HG02870 (cell line): ENCODE measurements at regions not wholly inside any gene's neighbourhood (a gene's known extent, or its start where the extent isn't known, plus 50 kb on each side); places are given as distances from the start of the nearest gene placed in this dataset.

Source experiments
- ATAC-seq: cut with Tn5 transposase; IDR thresholded peaks from one replicate; pipeline ENCODE4 v1.9.1; 2021; ENCODE audit warnings: mild to moderate bottlenecking, moderate library complexity; ENCODE audit not compliant: unreplicated experiment

DNA sequence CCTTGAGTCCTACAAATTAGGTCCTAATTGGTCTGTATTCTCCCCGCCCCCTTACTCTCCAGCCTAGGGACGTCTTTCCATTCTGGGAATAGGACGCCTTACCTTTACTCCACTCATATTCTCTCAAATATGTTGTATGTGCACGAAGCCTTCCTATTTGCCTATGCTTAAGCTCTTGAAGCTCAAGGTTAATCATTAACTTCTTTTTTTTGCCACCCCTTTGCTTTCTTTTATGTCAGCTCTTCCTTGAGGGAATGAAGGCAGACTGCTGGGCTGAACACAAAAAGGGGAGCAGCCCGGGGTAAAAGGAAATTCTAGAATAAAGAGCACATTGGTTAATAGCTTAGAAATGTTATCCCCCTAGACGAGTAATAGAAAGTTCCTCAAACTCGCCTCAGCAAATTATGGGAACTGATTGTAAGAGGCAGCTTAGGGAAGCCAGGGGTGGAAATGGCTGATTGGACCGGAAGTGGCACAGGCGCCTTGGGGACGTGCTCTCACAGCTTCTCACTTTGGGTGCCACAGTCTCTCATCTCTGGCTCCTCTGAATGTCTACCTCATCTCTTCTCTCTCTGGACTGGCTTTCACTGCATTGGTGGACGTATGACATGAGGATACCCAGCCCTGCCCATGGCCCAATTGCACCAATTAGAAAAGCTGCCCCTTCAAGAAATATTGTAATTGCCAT, 122.3 kb upstream of the IL12B start:
- no peak for ATAC-seq

DNA sequence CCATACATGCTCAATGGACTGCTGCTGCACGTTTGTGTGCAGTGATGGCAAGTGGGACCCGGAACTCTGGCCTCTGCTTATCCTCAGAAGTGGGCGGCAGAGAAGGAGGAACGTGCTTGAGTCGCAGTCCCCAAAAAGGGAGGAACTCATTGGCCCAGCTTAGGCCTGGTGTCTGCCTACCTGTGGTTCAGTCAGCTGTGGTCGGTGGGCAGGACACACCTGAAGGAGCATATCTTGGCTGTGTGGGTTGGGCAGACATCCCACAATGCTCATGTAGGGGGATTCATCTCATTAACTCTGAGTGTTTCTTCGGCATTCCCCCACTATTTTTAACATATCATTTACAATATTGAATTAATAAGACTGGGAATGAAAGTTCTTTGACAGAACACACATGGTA, 122.9 kb upstream of the IL12B start:
- no peak for ATAC-seq

DNA sequence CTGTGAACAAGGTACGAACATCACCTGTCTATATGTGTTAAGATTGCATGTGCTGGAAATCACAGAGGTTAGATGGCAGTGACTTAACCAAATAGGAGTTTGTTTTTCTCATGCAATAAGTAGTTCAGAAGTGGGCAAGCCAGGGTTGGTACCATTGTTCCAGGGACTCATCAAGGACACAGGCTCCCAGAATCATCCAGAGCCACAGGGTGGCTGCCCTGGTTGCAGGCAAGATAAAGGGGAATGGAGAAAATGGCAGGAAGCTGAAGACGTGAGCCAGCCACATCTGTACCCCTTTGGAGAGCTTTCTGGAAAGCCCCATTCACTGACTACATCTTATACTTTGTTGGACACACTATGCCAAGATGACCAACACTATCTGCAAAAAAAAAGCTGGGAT, 126.0 kb upstream of the IL12B start:
- peak; percentile 0 for ATAC-seq

DNA sequence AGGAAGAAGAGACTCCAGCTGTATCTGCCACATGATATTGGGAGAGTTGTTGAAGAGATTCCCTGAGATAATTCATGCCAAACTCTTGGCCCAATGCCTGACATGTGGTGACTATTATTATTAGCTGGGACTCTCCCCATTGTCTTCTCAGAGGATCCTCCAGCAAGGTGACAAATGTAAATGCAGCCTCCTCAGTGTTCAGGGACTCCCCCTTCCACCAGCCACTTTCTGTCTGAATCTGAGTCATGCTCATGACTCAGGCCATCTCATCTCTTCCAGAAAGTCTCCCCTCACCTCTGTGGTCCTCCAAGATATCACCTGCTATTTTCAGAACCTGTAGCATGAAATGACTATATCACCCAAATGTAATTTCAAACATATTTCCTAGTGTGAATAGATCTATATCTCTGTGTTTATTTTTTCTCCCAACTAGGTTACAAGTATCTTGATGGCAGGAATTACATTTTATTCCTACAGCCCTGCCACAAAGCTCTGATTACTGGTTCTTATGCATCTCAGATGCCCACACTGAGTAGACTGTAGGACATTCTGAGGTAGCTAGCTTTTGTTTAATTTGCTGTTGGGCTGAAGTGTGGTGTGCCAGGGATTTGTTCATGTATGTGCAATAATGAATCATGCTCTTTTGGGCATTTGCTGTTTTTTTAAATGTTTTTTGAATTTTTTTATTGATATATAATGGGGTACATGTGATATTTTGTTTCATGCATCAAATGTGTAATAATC, 126.6 kb upstream of the IL12B start:
- peak; percentile 89 for ATAC-seq

DNA sequence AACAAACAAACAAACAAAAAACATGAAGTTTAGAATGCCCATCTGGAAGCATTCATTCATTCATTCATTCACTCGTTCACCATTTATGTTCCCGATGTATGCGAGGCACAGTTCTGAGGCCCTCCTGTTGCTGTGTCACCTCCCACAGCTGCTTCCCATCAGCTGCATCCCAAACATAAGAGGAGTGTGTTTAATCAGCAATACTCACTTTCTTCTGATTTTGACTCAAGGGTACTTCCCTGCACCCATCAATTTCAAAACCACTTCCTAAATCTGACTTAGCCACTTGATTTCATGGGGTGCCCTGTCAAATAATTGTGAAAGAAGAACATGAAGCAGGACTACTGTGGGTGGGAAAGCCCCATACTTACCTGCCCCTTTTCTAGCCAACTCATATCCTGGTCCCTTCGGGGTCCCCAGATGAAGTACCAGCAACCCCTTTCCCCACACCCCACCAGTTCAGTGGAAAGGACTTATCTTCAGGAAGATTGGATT, 128.0 kb upstream of the IL12B start:
- ATAC-seq, result peak; percentile 42

DNA sequence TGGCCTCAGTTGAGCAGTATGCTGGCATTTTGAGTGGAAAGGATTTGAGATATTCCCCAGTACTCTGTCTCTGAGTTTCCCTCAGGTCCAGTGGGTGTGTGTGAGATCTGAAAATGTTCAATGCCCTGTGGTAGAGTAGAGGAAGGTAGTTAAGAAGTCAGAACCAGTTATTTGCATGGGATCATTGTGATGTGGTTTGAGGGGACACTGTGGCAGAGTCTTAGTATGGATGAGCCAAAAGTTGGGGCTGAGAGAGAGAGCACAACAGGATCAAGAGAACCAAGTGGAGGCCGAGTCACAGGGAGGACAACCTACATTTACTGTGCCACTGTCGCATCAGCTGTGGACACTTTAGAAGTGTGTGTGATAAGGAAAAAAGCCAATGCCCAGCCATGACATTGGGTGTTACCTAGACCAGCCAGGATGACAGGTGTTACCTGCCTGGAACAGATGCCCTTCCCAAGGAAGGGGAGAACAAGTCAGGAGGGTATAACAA, 128.9 kb upstream of the IL12B start:
- ATAC-seq, result no peak

DNA sequence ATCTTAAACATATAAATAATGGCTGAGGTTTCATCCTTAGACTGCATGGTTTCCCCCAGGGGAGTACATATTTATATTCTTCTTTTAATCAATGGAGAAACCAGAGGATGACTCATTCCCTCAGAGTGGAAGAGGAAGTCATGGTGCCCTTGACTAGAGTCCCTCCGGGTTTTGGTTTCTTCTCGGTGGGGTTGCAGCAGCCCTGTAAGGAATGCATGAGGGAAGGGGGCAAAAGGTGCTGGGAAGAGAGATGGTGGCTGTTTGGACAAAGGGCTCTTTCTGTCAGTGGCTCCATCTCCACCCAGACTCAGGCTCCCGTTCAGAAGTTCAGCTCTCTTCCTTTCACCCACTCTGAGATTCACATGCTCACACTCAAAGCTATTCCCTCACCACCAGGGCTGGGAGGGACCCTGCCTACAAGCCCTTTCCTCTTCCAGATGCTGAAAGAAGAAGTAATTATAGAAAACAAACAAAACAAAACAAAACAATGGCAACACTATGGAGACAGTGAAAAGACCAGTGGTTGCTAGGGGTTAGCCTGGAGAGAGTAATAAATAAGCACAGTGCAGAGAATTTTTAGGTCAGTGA, 129.8 kb upstream of the IL12B start:
- no peak for ATAC-seq

DNA sequence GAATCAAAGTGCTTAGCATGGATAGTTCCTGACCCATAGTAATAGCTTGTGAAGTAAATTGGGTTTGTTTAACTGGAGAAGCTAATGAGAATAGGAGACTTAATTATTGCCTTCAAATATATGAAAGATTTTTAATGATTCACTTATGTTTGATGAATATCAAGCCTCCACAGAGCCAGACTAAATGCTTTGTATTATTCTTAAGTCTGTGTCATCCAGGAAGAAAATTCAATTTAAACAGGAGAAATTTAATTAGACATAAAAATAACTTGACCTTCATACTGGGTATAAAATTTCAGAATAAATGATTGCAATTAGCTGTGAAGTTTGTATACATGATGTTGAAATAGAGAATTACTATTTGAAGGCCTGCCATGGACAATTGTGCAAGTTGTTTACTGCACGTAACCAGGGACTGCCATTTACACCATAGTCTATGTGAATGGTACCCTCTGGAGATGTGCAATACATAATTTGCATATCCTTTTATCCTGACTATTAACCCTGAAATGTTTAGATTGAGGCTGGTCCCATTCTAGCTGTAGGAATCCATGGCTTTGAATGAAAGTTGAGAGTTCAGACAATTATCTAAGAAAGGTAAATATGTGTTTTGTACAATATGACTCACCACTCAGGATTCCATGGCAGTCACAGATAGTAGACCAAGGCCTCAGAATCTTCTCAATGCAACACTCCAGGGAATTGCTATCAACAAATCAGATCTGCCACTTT, 133.5 kb upstream of the IL12B start:
- ATAC-seq, result no peak

DNA sequence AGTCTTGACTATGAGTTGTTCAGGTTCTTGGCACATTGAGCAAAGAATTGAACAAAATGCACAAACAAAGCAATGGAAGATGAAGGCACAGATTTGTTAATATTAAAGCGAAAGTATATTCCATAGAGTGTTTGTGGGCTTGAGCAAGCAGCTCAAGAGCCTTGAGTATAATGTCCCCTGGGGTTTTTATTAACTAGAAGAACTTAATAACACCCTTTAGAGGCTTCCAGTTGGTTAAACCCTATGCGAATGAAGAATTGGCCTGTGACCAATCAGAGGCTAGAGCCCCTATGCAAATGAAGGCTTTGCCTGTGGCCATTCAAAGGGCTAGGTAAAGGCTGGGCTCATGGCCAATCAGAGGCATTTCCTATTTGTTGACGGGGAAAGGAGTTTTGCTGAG, 135.3 kb upstream of the IL12B start:
- no peak for ATAC-seq

DNA sequence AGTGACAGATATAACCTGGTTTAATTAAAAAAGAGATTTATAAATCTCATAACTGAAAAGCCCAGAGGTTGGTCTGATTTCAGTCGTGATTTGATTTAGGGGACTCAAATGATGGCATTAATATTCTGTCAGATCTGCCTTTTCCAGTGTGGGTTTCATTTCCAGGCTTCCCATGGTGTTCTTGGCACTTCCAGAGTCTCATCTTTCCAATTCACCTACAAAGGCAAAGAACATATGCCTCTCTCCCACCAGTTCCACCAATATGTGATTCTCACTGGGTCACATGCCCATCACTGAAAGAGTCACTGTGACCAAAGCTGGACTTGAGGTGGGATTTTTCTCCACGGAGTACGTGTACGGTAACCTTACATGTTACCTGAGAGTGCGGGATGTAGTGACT, 137.4 kb upstream of the IL12B start:
- no peak for ATAC-seq

DNA sequence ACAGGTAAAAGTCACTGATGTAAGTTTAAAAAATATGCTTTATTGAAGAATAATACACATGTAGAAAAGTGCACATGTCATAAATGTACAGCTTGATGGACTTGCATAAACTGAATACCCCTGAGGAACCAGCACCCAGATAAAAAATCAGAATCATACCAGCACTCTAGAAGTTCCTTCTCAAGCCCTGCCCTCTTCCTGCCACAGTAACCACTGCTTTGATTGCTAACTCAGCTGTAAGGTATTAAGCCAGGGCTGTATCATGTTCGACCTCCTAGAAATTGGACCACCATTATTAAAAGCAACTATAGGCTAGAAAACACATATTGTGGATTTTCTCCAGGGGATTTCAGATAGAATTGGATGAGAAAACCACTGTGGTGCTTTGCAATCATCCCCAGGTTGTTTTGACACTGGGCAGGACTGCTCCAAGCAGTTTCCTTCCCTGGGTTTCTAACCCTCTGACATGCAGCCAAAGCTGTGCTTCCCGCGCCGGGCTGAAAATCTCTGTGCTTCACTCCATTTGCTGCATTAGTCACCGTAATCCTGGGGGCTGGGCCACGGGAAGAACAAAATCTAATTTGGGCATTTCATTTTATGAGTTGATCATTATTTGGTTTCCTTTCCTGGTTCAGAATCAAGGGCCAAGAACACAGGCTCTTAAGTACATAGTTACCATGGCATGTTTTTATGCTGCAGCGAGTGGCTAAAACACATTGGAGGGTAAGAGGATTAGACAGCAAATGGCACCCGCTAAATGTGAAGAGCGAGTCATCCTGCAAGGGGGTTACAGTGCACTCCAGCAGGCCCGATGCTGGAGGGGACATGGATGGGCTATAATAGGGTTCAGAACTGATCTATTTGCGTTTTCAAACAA, 139.4 kb upstream of the IL12B start:
- ATAC-seq, result no peak

DNA sequence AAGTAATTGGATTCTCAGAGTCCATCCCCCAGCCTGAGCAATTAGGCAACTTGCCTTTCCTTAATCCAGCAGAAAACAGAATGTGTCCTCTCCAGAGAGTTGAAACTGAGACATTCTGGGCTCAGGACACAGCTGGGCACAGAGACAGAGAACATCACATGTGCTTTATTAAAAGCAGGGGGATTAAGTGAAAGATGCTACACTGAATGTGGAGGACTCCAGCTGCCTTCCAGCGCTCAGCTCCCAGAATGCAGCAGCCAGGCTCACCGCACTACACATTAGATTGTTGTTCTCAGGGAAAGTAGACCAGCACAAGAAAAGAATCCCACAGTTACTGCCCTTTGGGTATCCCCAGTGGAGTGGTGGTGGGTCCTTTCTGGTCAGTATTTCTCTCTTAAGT, 141.6 kb upstream of the IL12B start:
- no peak for ATAC-seq

DNA sequence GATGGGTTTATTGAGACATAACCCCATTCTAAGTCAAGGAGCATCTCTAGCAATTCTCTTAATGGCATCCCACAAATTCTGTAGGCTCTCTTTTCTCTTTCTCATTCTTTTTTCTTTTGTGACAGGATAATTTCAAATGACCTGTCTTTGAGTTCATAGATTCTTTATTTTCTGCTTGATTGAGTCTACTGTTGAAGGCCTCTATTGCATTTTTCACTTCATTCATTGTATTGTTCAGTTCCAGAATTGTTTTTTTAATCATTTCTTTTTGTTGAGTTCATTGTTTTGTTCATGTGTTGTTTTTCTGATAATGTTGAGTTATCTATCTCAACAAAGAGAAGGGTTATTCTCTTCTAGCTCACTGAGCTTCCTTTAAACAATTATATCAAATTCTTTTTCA, 144.7 kb upstream of the IL12B start:
- ATAC-seq, result no peak

DNA sequence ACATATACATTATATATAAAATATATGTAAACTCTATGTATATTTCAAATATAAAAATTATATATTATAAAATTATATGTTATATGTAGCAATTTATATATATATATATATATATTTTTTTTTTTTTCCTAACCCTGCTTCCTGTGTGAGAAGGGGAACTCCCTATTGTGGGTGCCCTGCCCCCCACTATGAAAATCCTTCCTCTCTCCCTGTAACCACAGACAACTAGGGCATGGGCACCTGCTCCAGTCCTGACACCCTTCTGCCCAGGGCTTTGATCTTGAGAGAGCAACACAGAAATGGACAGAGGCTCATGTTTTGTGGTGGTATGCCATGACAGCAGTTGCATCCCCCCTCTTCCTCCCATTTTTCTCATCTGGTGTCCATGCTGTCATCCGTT, 148.7 kb upstream of the IL12B start:
- no peak for ATAC-seq

DNA sequence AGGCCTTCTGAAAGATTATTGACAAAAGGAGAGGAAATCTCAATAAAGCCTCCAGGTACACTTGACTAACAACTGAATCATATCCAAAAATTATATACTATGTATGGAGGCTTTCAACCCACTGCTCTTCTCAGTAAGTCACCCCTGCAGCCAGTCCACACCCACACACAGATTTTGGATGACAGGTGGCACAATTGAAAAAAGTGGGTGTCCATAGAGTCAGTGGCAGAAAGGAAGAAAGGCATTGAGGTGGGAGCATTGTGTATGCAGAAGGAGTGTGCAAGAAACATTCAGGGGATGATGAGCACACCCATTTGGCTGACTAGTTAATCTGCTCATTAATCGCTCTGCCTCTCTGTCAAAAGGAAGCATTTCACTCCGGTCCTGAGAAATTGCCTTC, 150.6 kb upstream of the IL12B start:
- ATAC-seq, result no peak

DNA sequence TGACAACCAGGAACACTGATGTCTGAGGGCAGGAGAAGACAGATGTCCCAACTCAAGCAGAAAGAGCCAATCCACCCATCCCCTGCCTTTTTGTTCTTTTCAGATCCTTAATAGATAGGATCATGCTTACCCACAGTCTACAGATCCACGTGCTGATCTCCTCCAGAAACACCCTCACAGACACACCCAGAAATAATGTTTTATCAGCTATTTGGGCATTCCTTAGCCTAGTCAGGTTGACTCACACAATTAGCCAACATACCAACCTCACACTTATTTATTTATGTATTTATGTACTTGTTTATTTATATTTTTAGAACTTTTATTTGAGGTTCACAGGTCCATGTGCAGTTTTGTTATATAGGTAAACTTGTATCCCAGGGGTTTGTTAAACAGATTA, 151.5 kb upstream of the IL12B start:
- ATAC-seq, result no peak

DNA sequence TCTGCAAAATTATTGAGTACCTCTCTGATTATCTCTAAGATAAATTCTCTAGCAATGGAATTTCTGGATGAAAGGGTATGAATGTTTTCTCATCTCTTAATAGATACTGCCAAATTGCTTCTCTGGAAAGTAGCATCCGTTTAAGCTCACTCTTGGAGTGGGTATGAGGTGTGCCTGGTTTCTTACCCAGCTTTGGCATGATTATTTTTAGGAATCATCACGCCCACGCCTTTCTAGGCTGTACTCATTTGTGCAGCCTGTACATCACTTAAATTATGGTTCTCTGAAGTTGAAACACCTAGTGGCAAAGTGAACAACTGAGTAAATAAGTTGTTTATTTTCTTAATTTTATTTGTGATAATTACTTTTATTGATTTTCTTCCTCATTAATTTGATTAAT, 156.5 kb upstream of the IL12B start:
- no peak for ATAC-seq

DNA sequence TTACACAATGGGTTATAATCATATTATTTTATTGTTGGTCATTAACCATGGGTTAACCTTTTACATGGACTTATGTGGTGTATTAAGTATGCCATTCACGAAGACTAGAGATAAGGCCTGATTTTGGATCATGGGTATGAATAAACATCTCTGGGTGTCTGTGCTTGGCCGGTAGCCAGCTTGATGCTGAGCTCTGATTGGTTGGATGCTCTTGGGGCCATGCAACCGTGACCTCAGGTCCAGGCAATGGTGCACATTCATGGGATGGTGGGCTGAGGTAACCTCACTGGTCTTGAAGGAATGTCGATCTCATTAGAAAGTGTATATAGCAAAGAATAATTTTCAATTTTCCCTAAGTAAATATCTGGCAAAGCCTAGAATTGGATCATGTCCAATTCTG, 158.2 kb upstream of the IL12B start:
- no peak for ATAC-seq

DNA sequence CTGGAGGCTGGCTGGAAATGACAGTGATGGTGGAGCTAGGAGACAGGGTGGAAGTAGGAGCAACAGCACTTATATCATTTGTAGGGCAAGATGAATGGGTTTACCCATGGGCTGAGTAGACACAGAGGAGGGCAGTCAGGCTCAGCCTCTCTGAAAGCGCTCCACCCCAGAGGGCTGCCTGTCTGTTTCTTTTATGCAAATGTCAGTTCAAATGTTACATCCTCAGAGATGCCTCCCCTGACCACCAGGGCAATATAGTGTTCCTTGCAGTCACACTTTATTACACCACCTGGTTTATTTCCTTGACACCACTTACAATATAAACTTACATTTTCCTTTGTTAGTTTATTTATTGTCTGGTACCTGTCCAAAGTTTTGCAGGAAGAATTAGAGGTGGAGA, 159.5 kb upstream of the IL12B start:
- no peak for ATAC-seq

DNA sequence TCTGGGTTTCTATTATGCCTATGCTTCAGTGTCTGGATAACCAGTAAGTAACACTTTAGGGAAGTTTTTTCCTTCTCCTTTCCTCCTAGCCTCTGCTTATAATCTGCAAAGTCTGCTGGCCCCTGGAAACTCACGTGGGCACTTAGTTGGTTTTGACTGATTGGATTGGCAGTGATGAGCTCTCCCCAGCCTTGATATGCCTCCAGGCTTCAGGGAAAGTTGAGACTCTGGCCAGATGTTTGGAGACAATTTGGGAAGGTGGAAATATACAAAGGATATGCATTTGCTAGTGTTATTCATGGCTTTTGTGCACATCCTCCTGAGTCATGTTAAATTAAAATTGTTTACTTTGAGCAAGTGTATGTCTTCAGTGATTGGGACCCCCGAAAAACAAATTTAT, 160.2 kb upstream of the IL12B start:
- ATAC-seq, result no peak
